ENCODE measurements at regions not wholly inside any gene's neighbourhood (a gene's known extent, or its start where the extent isn't known, plus 50 kb on each side); places are given as distances from the start of the nearest gene placed in this dataset.
"Not testable (repeated sequence)": the region's sequence is repeated elsewhere in the genome, so short reads cannot be mapped to it uniquely, and the experiment has no call there.

GRCh38 chr2:8110716-8111115 lies 571.1 kb upstream of the ID2 start:
- no peak for DNase-seq

GRCh38 chr2:8111193-8111592 lies 570.7 kb upstream of the ID2 start:
- no peak for DNase-seq

GRCh38 chr2:8115456-8115855 lies 566.4 kb upstream of the ID2 start:
- no peak for DNase-seq

GRCh38 chr2:8115966-8116365 lies 565.9 kb upstream of the ID2 start:
- DNase-seq = no peak

- no peak for DNase-seq
Measured at GRCh38 chr2:8116661-8117060, 565.2 kb upstream of the ID2 start.

- no peak for DNase-seq
Measured at GRCh38 chr2:8118940-8119781, 562.7 kb upstream of the ID2 start.

- DNase-seq = no peak
Measured at GRCh38 chr2:8119782-8120505, 561.9 kb upstream of the ID2 start.

- no peak for DNase-seq
Measured at GRCh38 chr2:8120506-8120860, 561.4 kb upstream of the ID2 start.

GRCh38 chr2:8121022-8121825 lies 560.6 kb upstream of the ID2 start:
- no peak for DNase-seq

GRCh38 chr2:8121826-8122513 lies 559.9 kb upstream of the ID2 start:
- DNase-seq = no peak

- no peak for DNase-seq
Measured at GRCh38 chr2:8122520-8122919, 559.3 kb upstream of the ID2 start.

- no peak for DNase-seq
Measured at GRCh38 chr2:8123464-8123863, 558.4 kb upstream of the ID2 start.

GRCh38 chr2:8125741-8126711 lies 555.8 kb upstream of the ID2 start:
- DNase-seq = no peak

- no peak for DNase-seq
Measured at GRCh38 chr2:8126783-8127182, 555.1 kb upstream of the ID2 start.

GRCh38 chr2:8131423-8131822 lies 550.4 kb upstream of the ID2 start:
- not testable (repeated sequence) for DNase-seq

GRCh38 chr2:8132351-8132831 lies 549.5 kb upstream of the ID2 start:
- no peak for DNase-seq

GRCh38 chr2:8132879-8133278 lies 549.0 kb upstream of the ID2 start:
- no peak for DNase-seq

- DNase-seq = no peak
Measured at GRCh38 chr2:8133363-8133762, 548.5 kb upstream of the ID2 start.

GRCh38 chr2:8133913-8134472 lies 547.9 kb upstream of the ID2 start:
- DNase-seq = no peak

- DNase-seq = no peak
Measured at GRCh38 chr2:8134473-8134932, 547.4 kb upstream of the ID2 start.

Data from GOT3 (cell line).